Endothelial cell of umbilical vein (primary cell): ENCODE measurements at regions not wholly inside any gene's neighbourhood (a gene's known extent, or its start where the extent isn't known, plus 50 kb on each side); places are given as distances from the start of the nearest gene placed in this dataset.

Experiments
- EZH2 ChIP-seq: IDR thresholded peaks from 2 replicates; pipeline ENCODE4 v1.6.1; 2012; ENCODE audit warnings: borderline replicate concordance, low read depth, mild to moderate bottlenecking, moderate library complexity, low read length, inconsistent platforms; ENCODE audit not compliant: severe bottlenecking
- JUN ChIP-seq: IDR thresholded peaks from 2 replicates; pipeline ENCODE4 v1.6.1; 2011; ENCODE audit warnings: borderline replicate concordance, low read depth; ENCODE audit not compliant: insufficient read length, insufficient read depth
- MYC ChIP-seq: IDR thresholded peaks from one replicate; pipeline ENCODE4 v1.6.1; 2011; ENCODE audit warnings: mild to moderate bottlenecking, low read depth, low read length
- POLR2A ChIP-seq: IDR thresholded peaks from 2 replicates; pipeline ENCODE4 v1.6.1; 2012; ENCODE audit warnings: low read depth, mild to moderate bottlenecking, control low read depth, low read length
- POLR2AphosphoS5 ChIP-seq: IDR thresholded peaks from 2 replicates; pipeline ENCODE4 v1.6.1; 2012; ENCODE audit warnings: low read depth, mild to moderate bottlenecking, control low read depth, low read length, moderate library complexity; ENCODE audit not compliant: insufficient read depth
- TF ChIP-seq, protein P1 (sequence below): IDR thresholded peaks from 2 replicates; pipeline ENCODE4 v1.6.1; 2011; ENCODE audit not compliant: insufficient read depth, insufficient read length
- TF ChIP-seq, protein P2 (sequence below), 2 donors: IDR thresholded peaks; 1 replicate in 1 of 2; 2 replicates in 1 of 2; pipeline ENCODE4 v1.5.1; 2011; ENCODE audit warnings: low read length in 2 of 2, mild to moderate bottlenecking in 2 of 2, moderate library complexity in 2 of 2, control low read depth in 1 of 2, inconsistent platforms in 1 of 2, low read depth in 1 of 2; ENCODE audit not compliant: insufficient read depth in 1 of 2; ENCODE audit errors: extremely low read depth in 1 of 2

DNA sequence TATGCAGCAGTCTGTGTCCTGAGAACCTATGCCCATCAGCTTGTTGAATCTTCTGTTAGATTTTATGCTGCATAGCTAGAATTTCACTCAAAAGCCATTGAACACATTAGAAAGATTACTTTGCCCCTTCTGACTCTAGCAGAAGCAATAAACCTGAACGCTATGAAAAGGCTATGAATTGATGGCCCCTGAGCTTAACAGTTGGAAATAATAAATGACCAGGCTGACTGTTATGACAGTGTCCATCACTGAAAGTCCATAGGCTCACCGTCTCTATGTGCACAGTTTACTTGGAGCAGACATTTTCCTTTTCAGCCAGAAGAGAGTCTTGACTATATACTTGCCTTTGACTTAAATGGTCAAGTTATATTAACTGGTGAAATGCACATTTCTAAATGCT, 1618.8 kb upstream of the ACVR2A start:
- TF ChIP-seq POLR2AphosphoS5: no peak
- TF ChIP-seq, protein P1, sequence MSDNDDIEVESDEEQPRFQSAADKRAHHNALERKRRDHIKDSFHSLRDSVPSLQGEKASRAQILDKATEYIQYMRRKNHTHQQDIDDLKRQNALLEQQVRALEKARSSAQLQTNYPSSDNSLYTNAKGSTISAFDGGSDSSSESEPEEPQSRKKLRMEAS: no peak
- TF ChIP-seq, protein P2, sequence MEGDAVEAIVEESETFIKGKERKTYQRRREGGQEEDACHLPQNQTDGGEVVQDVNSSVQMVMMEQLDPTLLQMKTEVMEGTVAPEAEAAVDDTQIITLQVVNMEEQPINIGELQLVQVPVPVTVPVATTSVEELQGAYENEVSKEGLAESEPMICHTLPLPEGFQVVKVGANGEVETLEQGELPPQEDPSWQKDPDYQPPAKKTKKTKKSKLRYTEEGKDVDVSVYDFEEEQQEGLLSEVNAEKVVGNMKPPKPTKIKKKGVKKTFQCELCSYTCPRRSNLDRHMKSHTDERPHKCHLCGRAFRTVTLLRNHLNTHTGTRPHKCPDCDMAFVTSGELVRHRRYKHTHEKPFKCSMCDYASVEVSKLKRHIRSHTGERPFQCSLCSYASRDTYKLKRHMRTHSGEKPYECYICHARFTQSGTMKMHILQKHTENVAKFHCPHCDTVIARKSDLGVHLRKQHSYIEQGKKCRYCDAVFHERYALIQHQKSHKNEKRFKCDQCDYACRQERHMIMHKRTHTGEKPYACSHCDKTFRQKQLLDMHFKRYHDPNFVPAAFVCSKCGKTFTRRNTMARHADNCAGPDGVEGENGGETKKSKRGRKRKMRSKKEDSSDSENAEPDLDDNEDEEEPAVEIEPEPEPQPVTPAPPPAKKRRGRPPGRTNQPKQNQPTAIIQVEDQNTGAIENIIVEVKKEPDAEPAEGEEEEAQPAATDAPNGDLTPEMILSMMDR (IDR thresholded peaks at IDR 0.05; ENCODE audit: extremely low read depth in 1 of 2, insufficient read depth in 1 of 2, low read depth in 1 of 2, low read length in 2 of 2): no peak
- TF ChIP-seq JUN: no peak
- no peak for TF ChIP-seq POLR2A
- no peak for TF ChIP-seq MYC
- no peak for TF ChIP-seq EZH2
